Mesenchymal stem cell (in vitro differentiated cells and primary cell): ENCODE measurements at regions not wholly inside any gene's neighbourhood (a gene's known extent, or its start where the extent isn't known, plus 50 kb on each side); places are given as distances from the start of the nearest gene placed in this dataset.

ENCODE experiments used
- DNase-seq: peaks from one replicate; pipeline ENCODE4 v3.0.0-alpha.2; 2013
- H2AFZ ChIP-seq: one replicate; pipeline ENCODE4 v1.6.1; 2013; ENCODE audit warnings: low read depth, mild to moderate bottlenecking, control low read depth, inconsistent platforms, low read length, moderate library complexity
- H2AK5ac ChIP-seq: 2 replicates; pipeline ENCODE4 v1.6.1; 2013; ENCODE audit warnings: low read length, moderate library complexity, mild to moderate bottlenecking, inconsistent platforms; ENCODE audit not compliant: severe bottlenecking
- H2BK120ac ChIP-seq: one replicate; pipeline ENCODE4 v1.6.1; 2013; ENCODE audit warnings: low read depth, mild to moderate bottlenecking, inconsistent platforms, low read length, moderate library complexity
- H2BK12ac ChIP-seq, 2 experiments: one replicate each; pipeline ENCODE4 v1.6.1; 2013; ENCODE audit warnings: inconsistent platforms in 2 of 2, low read length in 2 of 2, mild to moderate bottlenecking in 2 of 2, moderate library complexity in 2 of 2, control low read depth in 1 of 2
- H2BK15ac ChIP-seq: one replicate; pipeline ENCODE4 v1.6.1; 2013; ENCODE audit warnings: mild to moderate bottlenecking, low read depth, inconsistent platforms; ENCODE audit not compliant: poor library complexity, severe bottlenecking
- H2BK5ac ChIP-seq: 2 replicates; pipeline ENCODE4 v1.6.1; 2013; ENCODE audit warnings: low read depth, mild to moderate bottlenecking, low read length, control low read depth, inconsistent platforms; ENCODE audit not compliant: poor library complexity, severe bottlenecking
- H3K14ac ChIP-seq, 2 experiments: one replicate each; pipeline ENCODE4 v1.6.1; 2013; ENCODE audit warnings: inconsistent platforms in 2 of 2, low read length in 2 of 2, control low read depth in 1 of 2, mild to moderate bottlenecking in 1 of 2, moderate library complexity in 1 of 2
- H3K18ac ChIP-seq, 2 experiments: one replicate each; pipeline ENCODE4 v1.6.1; 2013; ENCODE audit warnings: inconsistent platforms in 2 of 2, low read length in 2 of 2, control low read depth in 1 of 2, low read depth in 1 of 2, mild to moderate bottlenecking in 1 of 2
- H3K23ac ChIP-seq, 2 experiments: one replicate each; pipeline ENCODE4 v1.6.1; 2013; ENCODE audit warnings: inconsistent platforms in 2 of 2, low read length in 2 of 2, mild to moderate bottlenecking in 2 of 2, moderate library complexity in 2 of 2, control low read depth in 1 of 2
- H3K27ac ChIP-seq: 2 replicates; pipeline ENCODE4 v1.5.1; 2013; ENCODE audit warnings: mild to moderate bottlenecking, moderate library complexity, low read length, control low read depth, inconsistent platforms; ENCODE audit not compliant: poor library complexity, severe bottlenecking
- H3K27me3 ChIP-seq, 2 experiments: 2 replicates each; pipeline versions ENCODE4 v1.6.1 to v1.7.0; 2013; ENCODE audit warnings: low read length in 2 of 2, mild to moderate bottlenecking in 2 of 2, moderate library complexity in 2 of 2, control low read depth in 1 of 2, inconsistent platforms in 1 of 2; ENCODE audit not compliant: control insufficient read depth in 1 of 2, insufficient read depth in 1 of 2
- H3K36me3 ChIP-seq, 2 experiments: 2 replicates each; pipeline versions ENCODE4 v1.6.1 to v1.7.0; 2013; ENCODE audit warnings: low read length in 2 of 2, control low read depth in 1 of 2, inconsistent platforms in 1 of 2, low read depth in 1 of 2, mild to moderate bottlenecking in 1 of 2; ENCODE audit not compliant: insufficient read depth in 2 of 2, control insufficient read depth in 1 of 2
- H3K4ac ChIP-seq, 2 experiments: one replicate each; pipeline ENCODE4 v1.6.1; 2013; ENCODE audit warnings: inconsistent platforms in 2 of 2, low read length in 2 of 2, mild to moderate bottlenecking in 2 of 2, moderate library complexity in 2 of 2, control low read depth in 1 of 2, low read depth in 1 of 2
- H3K4me1 ChIP-seq: 2 replicates; pipeline ENCODE4 v1.6.1; 2013; ENCODE audit warnings: low read depth, low read length, control low read depth; ENCODE audit not compliant: control insufficient read depth, insufficient read depth
- H3K4me2 ChIP-seq: 2 replicates; pipeline ENCODE4 v1.6.1; 2013; ENCODE audit warnings: low read length, mild to moderate bottlenecking, inconsistent platforms; ENCODE audit not compliant: poor library complexity, severe bottlenecking
- H3K4me3 ChIP-seq, 2 experiments: 2 replicates each; pipeline versions ENCODE4 v1.5.1 to v1.7.0; 2013; ENCODE audit warnings: low read length in 2 of 2, mild to moderate bottlenecking in 2 of 2, control low read depth in 1 of 2, low read depth in 1 of 2; ENCODE audit not compliant: insufficient read depth in 1 of 2
- H3K79me1 ChIP-seq: replicated peaks from 2 replicates; pipeline ENCODE4 v1.6.1; 2013; ENCODE audit warnings: mild to moderate bottlenecking, control low read depth, low read length, inconsistent platforms; ENCODE audit not compliant: poor library complexity, severe bottlenecking
- H3K9ac ChIP-seq: 2 replicates; pipeline ENCODE4 v1.7.0; 2013; ENCODE audit warnings: mild to moderate bottlenecking, low read length, moderate library complexity
- H3K9me3 ChIP-seq: 2 replicates; pipeline ENCODE4 v1.7.0; 2013; ENCODE audit warnings: mild to moderate bottlenecking, low read length; ENCODE audit not compliant: control insufficient read depth
- H4K8ac ChIP-seq: one replicate; pipeline ENCODE4 v1.6.1; 2013; ENCODE audit warnings: inconsistent platforms, mild to moderate bottlenecking, low read length, moderate library complexity
- H4K91ac ChIP-seq: one replicate; pipeline ENCODE4 v1.6.1; 2013; ENCODE audit warnings: mild to moderate bottlenecking, low read length, inconsistent platforms
- WGBS: methylation state at CpG from one replicate; pipeline ENCODE4 v1.1.7; 2013; ENCODE audit warnings: mixed read lengths; 5-methylcytosine and 5-hydroxymethylcytosine counted together

DNA sequence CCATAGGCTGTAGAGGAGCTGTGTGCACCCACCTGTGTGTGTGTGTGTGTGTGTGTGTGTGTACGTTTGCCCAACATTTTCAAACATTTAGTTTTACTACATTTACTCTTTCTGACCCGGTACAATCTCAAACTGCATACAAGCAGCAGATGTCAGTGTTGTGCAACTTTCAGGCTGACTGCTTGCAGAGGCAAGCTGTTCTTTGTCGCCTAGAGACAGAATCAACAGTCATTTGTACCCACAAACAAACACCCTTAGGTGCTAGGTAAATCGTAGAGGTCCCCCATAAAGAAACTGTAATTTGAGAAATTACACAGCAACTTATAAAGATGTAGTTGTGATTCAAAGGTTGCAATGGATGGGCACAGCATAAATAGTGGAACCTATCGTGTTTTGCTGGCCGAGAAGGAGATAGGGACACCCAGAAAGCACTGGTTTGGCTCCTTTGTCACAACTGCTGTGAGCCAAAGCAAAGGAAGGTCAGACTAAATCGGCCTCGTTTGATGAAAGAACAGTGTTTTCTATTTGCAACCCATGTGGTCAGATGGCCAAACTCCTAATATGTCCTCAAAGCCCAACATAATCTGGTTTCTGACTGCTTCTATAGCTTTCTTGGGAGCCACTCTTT, 478.4 kb downstream of the TOX3 start:
- Histone ChIP-seq H2BK5ac (no peak overlapping the region), H4K8ac (no peak overlapping the region), H2AK5ac (no peak overlapping the region), H3K9me3 (no peaks in the 10 kb centered on the region), H4K91ac (no peak overlapping the region), H2BK15ac (no peak overlapping the region), H3K4me2 (no peak overlapping the region), H3K9ac (peak overlapping the region; percentile 68), H3K27me3 (no peaks in the 10 kb centered on the region), H3K79me1 (no peaks in the 10 kb centered on the region), H3K4ac (no peak overlapping the region), H3K14ac (no peak overlapping the region), H3K23ac (no peak overlapping the region), H2AFZ (no peak overlapping the region), H3K4me3 (no peak overlapping the region), H2BK120ac (no peak overlapping the region), H3K4me1 (peaks cover 1% of the 10 kb centered on the region), H3K18ac (no peak overlapping the region), H3K27ac (no peak overlapping the region), H2BK12ac (no peak overlapping the region), H3K36me3 (no peaks in the 10 kb centered on the region)
- WGBS: 47% methylated on average over 5 of the region's 8 CpGs
- peak; percentile 9 for DNase-seq

DNA sequence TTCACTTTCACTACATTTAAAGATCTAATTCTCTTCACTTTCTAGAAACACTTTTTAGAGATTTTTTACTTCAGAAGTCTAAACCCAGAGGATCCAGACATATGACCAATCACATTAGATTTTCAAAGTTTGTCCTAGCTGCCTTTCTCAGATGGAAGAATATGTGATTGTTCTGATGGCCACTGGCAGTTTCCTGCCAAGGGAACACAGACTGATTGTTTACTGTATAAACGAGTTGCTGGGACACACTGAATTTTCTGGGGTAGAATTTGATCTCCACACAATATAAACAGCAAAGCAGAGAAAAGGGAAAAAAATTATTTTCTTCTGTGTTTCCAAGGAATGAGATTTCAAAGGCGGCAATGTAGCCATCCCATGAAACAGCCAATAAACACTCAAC, 480.0 kb downstream of the TOX3 start:
- Histone ChIP-seq H2BK15ac (no peak overlapping the region), H3K4ac (no peak overlapping the region), H2BK120ac (no peak overlapping the region), H3K79me1 (no peaks in the 10 kb centered on the region), H3K36me3 (no peaks in the 10 kb centered on the region), H3K23ac (no peak overlapping the region), H2AFZ (no peak overlapping the region), H3K18ac (no peak overlapping the region), H3K4me2 (no peak overlapping the region), H2BK5ac (no peak overlapping the region), H4K91ac (no peak overlapping the region), H3K4me3 (no peak overlapping the region), H3K27ac (no peak overlapping the region), H3K14ac (no peak overlapping the region), H2AK5ac (no peak overlapping the region), H3K27me3 (no peaks in the 10 kb centered on the region), H3K4me1 (peaks cover 1% of the 10 kb centered on the region), H3K9me3 (no peaks in the 10 kb centered on the region), H3K9ac (no peak overlapping the region), H4K8ac (no peak overlapping the region), H2BK12ac (no peak overlapping the region)
- no peak for DNase-seq
- 58% methylated on average over 1 of the region's 2 CpGs for WGBS

DNA sequence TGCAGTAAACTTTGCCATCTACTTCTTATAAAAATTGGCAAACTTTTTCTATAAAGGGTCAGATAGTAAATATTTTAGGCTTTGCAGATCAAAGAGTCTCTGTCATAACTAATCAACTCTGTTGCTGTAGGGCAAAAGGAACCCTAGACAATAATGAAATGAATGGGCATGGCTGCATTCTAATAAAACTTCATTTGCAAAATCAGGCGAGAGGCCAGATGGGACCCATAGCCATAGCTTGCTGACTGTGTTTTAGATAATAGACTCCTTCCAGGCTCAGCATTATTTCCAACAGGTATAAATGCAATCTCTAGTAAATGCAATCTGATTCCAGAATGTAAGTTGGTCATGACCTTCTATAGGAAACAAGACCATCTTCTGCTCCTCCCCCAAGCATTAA, 490.7 kb downstream of the TOX3 start:
- DNase-seq: no peak
- Histone ChIP-seq H4K8ac (no peak overlapping the region), H3K23ac (no peak overlapping the region), H2BK120ac (no peak overlapping the region), H2AK5ac (no peak overlapping the region), H3K36me3 (no peaks in the 10 kb centered on the region), H2BK15ac (no peak overlapping the region), H2AFZ (no peak overlapping the region), H3K4ac (no peak overlapping the region), H3K27me3 (no peaks in the 10 kb centered on the region), H3K79me1 (no peaks in the 10 kb centered on the region), H3K27ac (no peak overlapping the region), H3K9ac (no peak overlapping the region), H4K91ac (no peak overlapping the region), H3K18ac (no peak overlapping the region), H3K4me2 (no peak overlapping the region), H3K4me1 (no peaks in the 10 kb centered on the region), H2BK5ac (no peak overlapping the region), H3K4me3 (no peak overlapping the region), H3K9me3 (peaks cover 2% of the 10 kb centered on the region), H2BK12ac (no peak overlapping the region), H3K14ac (no peak overlapping the region)
- 80% methylated on average over 1 of the region's 1 CpG for WGBS

DNA sequence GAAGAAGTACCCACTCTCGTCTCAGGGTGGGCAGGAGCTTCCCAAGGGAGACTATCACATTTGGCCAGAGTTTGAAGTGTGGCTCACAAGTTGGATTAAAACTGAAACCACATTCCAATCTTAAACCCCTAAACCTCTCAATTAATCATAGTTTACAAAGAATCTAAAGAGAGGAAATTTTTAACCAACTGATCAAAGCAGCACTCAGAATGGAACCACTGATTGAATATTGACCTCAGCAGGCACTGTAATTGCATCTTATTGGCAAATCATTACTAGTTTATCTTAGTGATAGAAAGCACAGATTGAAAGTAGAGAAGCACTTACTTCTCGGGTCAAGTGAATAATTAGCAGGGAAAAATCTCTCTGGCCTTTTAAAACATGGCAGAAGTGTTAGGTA, 491.6 kb downstream of the TOX3 start:
- WGBS: 34% methylated on average over 2 of the region's 2 CpGs

More for the DNA sequence above, 491.6 kb downstream of the TOX3 start:
- H3K4me2 ChIP-seq: no peak overlapping the region
- no peak overlapping the region for H3K27ac ChIP-seq
- H3K36me3 ChIP-seq: no peaks in the 10 kb centered on the region
- no peak overlapping the region for H3K4me3 ChIP-seq
- H3K4ac ChIP-seq: no peak overlapping the region
- H3K79me1 ChIP-seq: no peaks in the 10 kb centered on the region
- no peak overlapping the region for H3K23ac ChIP-seq
- DNase-seq: no peak
- H2AK5ac ChIP-seq: no peak overlapping the region
- no peak overlapping the region for H2BK12ac ChIP-seq
- H3K4me1 ChIP-seq: no peaks in the 10 kb centered on the region
- H3K14ac ChIP-seq: no peak overlapping the region
- H3K9ac ChIP-seq: no peak overlapping the region
- H4K91ac ChIP-seq: no peak overlapping the region
- H3K9me3 ChIP-seq: peaks cover 5% of the 10 kb centered on the region
- no peaks in the 10 kb centered on the region for H3K27me3 ChIP-seq
- no peak overlapping the region for H4K8ac ChIP-seq
- H2BK120ac ChIP-seq: no peak overlapping the region
- H3K18ac ChIP-seq: no peak overlapping the region
- H2BK5ac ChIP-seq: no peak overlapping the region
- H2AFZ ChIP-seq: no peak overlapping the region
- no peak overlapping the region for H2BK15ac ChIP-seq
